ENCODE measurements at regions not wholly inside any gene's neighbourhood (a gene's known extent, or its start where the extent isn't known, plus 50 kb on each side); places are given as distances from the start of the nearest gene placed in this dataset.
A peak's percentile ranks its signal among the peaks of the same experiment; 100 is the strongest.

DNA sequence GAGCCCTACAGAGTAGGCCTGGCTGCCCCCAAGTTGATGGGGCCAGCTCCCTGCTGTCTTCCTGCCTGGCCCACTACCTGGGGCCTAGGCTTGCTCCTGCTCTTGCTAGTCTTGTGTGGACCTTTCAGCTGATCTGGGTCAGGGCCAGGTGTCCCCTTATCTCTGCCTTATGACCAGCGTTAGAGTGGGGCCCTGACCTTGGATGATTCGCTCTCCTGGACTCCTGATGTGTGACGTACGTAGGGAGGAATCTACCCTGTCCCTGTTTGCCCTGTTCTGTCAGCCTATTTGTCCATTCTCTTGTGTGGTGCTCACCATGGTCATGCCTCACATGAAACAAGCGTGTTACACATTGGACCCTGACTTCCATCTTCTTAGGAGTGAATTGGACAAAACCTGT lies 571.8 kb downstream of the QKI start:
- DNase-seq = no peak

DNA sequence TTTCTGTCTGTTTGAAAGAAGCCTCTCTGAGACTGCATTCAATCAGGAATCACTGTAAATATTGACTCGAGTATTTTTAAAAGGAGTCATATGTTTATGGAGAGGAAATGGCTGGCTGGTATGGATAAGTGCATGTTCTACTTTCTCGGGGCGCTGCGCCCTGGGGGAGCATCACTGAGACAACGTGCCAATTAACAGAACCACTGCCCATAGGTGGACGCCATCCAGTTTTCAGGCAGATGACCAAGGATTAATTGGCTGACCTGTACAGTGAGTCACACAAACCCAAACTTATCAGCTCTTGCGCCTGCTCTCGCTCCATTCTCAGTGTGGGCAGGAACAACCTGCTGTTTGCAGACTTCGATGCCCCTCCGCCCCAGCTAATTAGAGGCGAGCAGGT lies 571.2 kb downstream of the QKI start:
- no peak for DNase-seq

DNA sequence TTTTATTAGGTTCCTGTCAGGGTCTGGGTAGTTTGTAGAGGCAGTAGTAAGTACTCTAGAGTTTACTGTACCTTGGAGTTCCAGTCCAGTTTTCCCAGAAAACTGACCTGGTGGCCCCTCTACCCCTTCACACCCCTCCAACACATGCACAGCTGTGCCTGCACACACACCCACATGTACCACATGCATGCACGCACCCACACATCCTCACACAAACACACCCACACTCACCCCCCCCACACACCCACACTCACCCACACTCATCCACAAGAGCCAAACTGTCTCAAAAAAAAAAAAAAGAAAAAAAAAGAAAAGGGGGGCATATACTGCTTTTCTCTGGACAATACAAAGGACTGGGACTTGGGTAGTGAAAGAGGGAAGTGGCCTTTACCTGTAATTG lies 570.5 kb downstream of the QKI start:
- no peak for DNase-seq

DNA sequence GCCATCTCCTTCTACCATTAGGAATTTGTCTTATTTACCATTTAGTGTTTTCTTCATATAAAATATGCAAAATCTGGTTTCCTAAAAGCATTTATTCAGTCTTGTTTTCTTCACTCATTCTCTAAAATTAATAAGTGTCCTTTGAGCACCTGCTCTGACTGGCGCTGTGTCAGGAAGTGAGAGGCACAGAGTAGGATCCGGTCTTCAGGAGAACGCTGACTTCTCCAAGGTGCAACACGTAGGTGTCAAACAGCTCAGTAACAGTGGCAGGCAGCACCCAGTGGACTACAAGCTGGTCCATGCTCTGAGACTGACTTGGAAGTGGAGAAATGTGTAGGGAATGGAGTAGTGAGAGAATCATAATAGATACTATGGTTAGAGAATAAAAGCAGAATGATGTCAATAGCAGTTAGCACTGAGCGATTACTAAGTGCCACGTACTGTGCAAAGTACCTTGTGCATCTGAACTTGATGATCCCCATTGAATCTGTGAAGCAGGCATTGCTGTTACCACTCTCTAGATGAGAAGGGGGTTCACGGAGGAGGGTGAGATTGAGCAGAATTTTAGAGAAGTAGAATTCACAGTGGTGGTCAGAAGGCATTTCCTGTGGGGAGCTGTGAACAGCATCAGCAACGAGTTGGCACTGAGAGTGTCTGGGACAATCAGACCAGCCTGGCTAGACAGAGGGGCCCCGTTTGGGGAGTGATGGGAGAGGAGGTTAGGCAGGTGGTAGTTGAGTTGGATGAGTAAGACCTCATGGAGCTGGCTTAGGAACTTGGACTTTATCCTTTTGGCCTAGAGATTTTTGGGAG lies 569.8 kb downstream of the QKI start:
- DNase-seq = no peak

DNA sequence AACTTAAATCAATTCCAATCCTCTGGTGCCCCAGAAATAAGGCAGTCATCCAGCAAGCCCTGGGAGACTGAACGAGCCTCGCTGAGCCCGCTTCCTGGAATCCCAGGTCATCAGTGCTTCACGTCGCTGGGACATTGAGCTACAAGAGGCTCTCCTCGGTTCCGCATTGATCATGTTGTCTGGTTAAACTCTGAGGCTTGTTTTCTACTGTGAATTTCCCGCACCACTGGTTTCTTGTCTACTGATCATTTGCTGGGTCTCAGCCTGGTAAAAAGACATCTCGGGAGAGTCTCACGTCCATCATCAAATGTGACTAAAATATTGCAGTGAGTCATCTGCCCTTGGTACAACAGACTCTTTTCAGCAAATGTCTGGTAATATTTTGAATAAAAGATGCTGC lies 569.2 kb downstream of the QKI start:
- no peak for DNase-seq

DNA sequence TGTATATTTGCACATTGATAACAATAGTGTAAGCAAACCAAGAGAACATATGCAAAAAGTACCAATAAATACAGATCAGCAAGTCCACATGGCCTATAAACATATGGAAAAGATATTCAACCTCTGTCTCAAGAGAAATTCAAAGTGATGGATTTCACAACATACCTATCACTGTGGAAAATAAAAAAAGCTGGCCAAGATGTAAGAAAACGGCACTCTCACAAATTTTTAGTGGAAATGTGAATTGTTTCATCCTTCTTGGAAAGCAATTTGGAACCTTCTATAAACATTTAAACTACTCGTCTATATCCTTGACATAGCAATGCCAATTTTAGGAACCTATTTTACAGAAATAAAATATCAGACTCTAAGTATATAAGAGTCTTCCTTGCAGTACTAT lies 559.8 kb downstream of the QKI start:
- no peak for DNase-seq

DNA sequence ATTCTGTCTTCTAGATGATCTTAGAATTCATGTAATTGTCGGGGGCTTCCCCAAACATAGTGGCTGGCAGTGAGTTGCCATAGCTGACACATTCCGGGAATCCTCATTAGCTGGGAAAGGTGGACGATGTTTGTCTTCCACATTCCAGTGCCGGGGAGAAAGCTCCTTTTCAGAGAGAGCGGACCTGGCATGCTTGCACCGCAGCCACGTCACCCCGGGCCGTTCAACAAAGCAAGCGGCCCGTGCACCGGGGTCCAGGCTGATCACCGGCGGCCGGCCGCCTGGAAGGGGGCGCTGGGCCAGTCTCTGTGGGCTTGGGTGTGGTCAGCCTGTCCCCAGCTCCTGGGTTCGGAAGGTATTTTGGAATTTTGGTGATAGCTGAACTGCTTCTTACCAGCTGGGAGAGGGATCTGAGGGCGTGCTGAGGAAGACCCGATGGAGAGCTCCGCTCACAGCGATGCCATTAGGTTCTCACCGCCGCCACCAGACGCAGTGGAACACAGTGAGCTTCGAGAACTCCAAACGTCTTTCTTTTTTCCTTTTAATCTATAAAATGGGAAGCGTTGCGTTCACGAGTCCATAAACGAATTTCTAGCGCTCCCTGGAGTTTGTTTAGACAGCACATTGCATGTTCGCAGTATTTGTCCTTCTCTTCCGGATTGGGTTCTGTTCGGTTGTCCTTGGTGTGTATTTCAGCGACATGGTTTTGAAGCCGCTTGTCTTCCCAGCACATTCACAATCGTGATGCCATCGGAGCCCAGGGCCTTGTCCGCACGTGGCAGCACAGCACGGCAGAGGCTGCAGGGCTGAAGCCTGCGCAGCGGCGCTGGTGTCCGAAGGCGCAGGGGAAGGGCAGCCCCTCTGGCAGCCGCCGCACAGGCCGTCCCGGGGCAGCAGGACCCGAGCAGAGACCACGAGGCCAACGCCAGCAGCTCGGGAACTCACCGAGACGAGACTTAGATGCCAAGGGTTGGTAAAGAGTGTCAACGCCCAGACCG lies 557.6 kb downstream of the QKI start:
- no peak for DNase-seq

DNA sequence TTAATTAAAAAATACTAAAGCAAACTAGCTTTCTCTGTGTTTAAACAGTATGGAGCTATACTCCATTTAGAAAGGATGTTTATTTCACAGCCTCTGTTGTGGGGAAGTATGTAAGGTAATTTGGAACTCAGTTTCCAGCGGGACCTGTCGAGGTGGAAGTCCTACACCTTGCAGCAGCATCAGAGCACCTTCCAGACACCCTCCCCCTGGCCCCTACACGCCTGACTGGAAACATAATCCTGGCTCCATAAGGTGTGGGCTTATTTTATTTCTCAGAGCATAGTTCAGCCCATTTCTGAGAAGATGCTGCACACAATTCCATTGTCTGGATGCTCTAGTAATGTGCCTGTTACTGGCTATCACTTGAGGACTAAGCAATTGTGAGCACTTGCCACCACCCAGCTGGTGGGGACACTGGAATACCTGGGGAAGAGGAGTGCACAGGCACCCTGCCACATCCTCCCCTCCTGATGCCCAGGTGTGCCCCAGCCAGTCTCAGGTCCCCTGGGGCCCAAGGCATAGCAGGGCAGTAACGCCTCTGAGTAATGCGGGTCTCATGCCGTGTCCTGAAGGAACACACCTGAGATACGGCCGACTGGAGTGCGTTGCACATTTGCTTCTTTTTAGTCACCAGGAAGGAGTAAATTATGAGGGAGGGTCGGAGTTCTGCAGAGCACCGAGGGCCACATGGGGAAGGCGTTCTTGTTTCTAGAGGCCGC lies 556.5 kb downstream of the QKI start:
- DNase-seq = no peak

DNA sequence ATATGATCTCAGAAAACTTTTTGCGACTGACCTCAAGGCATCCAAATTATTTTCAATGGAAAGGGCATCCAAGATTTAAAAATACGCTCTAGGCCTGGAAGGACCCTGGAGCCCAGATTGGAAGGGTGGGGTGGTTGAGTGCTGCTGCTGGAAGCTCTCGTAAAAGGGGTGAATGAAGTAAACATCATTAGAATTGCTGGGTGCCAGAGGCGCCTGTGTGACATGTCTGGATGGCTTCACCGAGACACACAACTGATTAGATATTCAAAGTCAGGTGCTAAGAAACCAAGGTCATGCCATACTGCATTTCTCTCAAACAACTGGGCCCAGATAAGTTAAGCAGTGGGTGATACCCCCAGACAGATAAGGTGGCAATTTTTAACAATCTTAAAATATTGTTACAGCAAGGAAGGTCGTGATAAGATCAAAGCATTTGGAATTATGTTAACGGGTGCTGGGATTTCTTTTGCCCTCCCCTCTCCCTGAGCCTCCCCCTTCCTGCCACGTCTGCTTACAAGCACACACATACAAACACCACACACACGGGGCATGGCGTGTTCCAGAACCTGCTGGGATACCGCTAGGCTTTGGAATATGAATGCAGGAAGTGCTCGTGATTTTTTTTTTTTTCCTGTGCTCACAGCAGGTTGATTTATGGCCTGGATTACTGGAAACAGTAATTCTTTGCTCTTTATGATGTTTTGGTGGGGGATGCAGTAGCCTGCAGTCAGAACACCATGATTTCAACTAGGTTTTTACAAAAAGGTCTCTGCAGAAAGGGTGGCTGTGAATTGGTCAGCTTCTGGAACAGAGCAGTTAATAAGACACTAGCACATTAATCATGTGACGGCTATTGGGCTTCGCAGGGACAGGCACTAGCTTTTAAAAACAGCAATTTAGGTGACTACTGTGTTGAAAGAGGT lies 551.2 kb downstream of the QKI start:
- DNase-seq = no peak

DNA sequence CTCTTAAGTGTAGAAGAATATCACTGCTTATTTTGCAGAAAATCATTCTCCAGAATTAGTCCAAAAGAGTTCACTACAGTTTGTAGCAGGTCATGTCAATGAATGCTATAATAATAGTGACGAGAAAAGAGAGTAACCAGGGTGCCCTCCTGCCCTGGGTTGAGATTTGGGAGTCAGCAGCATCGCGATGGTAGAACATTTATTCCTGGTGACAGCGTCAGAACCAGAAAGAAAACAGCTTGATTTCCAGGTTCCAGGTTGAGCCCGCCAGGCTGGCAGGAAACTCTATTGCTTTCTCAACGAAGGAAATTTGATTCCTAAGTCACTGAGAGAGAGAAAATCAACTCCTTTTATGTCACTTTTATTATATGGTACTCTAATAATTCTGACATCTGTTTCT lies 550.3 kb downstream of the QKI start:
- DNase-seq = no peak

DNA sequence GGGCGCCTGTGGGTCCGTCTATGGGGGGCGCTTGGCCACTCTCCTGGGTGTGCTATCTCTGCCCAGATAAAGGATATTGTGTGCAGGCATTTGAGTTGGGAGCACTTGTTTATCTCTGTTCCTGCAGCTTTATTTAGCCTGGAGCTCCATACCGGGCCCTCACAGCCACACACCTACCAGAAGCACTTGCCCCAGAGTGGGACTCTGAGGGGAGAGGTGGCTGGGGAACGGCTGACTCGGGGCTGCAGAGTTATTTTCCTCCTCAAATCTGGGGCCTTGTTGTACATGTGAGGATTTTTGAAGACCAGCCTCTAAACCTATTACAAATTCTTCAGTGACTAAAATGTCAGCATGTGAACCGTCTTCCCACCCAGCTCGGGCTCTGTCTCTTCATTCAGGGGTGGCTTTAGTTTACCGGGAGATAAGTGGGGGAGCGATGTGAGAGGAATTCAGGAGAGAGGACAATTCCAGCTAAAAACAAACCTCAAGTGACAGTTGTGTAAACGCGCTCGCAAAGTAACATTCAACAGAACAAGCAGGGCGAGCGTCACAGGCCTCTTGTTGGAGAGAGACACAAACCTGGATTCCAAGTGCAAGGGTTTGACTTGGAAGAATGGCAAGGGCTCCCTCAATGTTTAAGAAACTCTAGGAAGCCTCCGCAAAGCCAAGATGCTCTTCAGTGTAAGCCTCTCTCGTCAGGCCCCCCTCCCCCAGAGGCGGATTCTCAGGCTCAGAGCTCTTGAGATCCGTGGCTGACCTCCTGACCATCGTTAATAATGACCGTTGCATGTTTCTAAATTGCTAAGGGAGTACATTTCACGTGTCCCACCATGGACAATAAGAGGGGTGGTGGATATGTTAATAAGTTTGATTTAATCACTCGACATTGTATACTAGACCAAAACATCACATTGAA lies 548.9 kb downstream of the QKI start:
- no peak for DNase-seq

DNA sequence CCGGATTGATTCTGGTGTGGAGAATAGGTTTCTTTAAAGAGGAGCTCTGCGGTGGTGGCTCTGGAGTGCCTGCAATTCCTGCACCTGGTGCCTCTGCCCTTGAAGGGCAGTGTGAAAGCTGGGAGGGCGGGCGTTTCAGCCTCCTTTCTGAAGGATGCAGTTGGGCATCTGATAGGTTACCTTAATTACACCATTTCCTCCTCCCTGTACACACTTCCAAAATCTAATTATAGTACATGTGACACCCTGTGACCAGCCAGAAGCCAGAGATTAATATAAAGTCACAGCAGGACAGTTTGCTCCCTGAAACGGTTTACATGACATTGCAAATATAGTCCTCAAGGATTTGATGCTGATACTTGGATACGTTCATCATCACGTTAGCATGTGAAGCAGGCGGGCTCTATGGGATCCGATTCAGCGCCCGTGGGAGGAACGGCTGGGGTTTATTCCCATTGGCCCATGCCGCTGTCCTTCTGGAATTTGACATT lies 548.2 kb downstream of the QKI start:
- no peak for DNase-seq

DNA sequence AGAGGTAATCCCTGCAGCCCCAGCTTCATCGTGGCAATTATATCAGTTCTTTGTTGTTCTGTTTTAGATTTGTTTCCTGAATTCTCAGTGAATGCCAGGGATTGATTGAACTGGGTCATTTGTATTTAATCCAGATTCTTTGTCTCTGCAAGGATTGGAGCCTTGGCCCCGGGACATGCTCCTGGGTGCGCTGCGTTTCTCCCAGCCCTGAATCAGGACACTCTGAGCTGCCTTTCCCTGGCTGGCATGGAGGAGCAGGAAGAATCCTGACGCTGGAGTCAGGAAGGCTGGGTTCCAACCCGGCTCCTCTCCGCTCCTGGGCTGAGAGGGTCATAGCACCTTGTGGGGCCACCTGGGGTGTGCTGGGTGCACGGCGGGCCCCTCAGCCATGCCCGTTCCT lies 545.6 kb downstream of the QKI start:
- DNase-seq = no peak

DNA sequence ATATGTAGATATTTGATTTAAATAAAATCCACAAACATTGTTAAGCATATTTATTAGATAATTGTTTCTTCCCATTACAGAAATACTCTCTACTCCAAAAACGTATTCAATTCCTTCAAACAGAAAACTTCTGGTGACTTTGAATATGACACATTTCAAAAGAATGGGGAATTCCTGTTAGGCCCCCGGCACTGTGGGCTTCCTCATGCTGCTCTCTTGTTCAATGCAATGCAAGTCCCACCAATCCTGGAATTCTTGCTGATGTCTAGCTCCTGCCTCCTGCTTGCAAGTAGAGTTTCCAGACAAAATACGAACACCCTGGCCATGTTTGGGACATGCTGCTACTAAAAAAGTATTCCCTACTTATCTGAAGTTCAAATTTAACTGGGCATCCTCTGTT lies 544.1 kb downstream of the QKI start:
- no peak for DNase-seq

DNA sequence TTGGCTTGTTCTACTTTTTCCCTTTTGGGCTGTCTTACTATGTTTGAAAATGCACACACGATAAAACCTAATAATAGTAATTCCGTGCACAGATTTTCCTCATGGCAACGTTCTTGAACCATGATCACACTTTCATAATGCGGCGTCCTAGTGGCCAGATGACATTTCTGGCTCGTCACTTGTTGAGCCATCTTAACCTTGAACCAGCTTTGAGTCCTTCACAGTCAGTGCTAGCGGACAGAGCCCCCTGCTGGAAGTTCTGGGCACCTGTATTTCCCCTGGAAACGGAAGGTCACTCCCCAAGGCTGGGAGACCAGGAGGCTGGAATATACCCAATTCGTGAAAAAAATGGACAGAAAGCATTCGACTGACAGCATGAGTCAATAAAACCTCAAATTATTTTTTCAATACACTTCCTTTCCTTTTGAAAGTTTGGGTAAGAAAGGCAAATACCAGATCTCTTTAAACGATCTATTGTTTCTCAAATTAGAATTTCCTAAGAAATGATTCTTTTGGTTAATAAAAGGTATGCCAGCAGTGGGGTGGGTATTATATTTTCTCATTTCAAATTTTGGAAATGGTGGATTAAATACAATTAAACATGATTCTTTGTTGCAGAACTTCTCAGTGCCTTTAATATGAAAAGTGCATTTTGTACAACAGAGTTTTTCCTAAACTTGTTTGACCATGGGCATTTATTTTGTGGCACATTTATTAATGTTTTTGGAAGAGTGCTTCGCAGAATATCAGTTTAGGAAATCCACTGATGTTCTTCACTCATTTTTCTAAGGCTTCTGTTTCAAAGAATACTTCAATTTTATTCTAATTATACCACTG lies 542.3 kb downstream of the QKI start:
- peak; percentile 43 to 53 for DNase-seq

DNA sequence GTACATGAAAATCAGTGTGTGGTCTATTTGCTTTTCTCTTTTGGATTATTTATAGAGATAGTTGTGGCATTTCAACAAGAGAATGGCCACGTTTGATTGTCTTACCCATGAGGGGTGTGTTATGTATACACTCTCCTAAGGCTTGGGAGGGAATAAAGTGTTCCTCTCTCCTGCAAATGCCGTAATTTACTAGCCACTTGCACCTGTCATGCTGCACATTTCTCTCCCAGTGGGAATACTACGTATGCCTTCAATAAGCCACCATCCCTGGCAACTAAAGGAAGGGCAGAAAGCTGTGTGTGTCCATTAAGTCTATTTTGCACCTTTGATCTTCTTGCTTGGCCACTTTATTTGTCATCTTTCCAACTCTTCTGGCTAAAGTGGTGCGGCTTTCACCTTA lies 541.2 kb downstream of the QKI start:
- DNase-seq = no peak

DNA sequence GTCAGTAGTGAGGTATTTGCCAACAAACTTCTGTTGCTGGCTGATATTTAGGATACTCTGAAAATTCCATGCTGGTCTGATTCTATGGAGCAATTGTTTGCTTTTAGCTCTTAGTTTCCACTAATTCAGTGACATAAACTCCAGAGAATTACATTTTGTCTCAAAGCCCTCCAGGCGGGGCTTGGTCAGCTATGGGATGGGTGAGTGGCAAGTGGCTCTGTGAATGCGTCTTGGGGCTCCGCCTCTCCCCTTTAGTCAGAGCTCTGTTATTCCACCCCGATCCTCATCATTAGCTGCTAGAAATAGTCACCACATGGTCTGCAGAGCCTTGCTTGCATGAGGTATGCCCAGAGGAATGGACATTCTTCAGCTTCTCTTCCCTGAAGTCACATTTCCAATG lies 540.6 kb downstream of the QKI start:
- no peak for DNase-seq

DNA sequence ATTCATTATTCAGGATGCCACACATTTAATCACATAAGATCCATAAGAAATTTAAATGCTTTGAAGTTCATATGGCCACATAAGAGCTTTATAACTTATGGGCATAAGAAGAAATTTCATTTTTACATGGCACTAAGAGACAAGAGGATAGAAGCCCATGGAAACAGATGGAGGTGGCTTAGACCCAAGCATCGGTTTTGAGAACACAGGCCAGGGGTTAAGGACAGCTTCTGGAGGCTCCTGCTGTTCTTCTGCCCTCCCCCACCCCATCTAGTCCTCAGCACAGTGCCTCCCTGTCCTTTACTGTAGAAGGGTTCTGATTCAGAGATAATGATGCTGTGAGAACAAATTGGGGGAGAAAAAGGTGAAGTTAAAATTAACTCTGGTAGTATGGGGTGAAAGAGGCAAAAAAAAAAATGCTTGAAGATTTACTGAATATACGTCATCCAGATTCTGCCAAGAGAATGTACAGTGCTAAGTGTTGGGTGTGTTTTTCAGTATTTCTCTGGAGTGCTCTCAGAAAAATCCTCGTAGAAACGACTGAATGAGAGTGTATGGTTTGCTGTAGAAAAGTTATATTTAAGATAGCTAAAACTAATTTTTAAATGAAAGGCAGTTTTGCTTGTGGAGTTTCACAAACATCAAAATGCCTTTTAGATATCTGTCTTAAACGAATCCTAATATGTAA lies 539.7 kb downstream of the QKI start:
- DNase-seq = no peak
